IMR-90 (cell line): ENCODE measurements at regions not wholly inside any gene's neighbourhood (a gene's known extent, or its start where the extent isn't known, plus 50 kb on each side); places are given as distances from the start of the nearest gene placed in this dataset.

Experiments
- ATAC-seq: fragments of 200-7000 bp; cut with Tn5 transposase; 2 replicates; pipeline ENCODE4 v1.9.1; 2020; ENCODE audit warnings: low read depth, mild to moderate bottlenecking, moderate library complexity
- BruUV-seq: library from RNA; stranded (reverse); fragments of 400-500 nt; replicated peaks from 2 replicates; lab custom pipeline; 2021; lab: Mats Ljungman, UMichigan
- CTCF ChIA-PET: fragments of 300-600 bp; formaldehyde crosslinking; extraction: SDS; loops from one replicate; lab custom pipeline; 2021; ENCODE audit warnings: antibody characterized with exemption; lab: Yijun Ruan, JAX
- POLR2A ChIA-PET: fragments of 300-600 bp; sonication (Branson Sonifier 250); formaldehyde crosslinking; loops from one replicate; lab custom pipeline; 2022; ENCODE audit warnings: antibody characterized with exemption; ENCODE audit not compliant: unreplicated experiment; lab: Charles Lee
- DNase-seq: peaks from one replicate; pipeline ENCODE4 v3.0.0; 2013
- H2AFZ ChIP-seq: replicated peaks from 2 replicates; pipeline ENCODE3; 2013; ENCODE audit warnings: low read length, mild to moderate bottlenecking; ENCODE audit not compliant: poor library complexity
- H2AK5ac ChIP-seq: 2 replicates; pipeline ENCODE4 v1.6.1; 2013; ENCODE audit warnings: low read depth, low read length, inconsistent platforms
- H2AK9ac ChIP-seq: replicated peaks from 2 replicates; pipeline ENCODE3; 2013; ENCODE audit warnings: mild to moderate bottlenecking, low read depth, low read length, moderate library complexity; ENCODE audit not compliant: poor library complexity
- H2BK120ac ChIP-seq: 2 replicates; pipeline ENCODE4 v1.6.1; 2013; ENCODE audit warnings: low read depth, low read length, inconsistent platforms
- H2BK15ac ChIP-seq: 3 replicates; pipeline ENCODE4 v1.6.1; 2013; ENCODE audit warnings: low read depth, low read length, inconsistent platforms
- H2BK20ac ChIP-seq: 2 replicates; pipeline ENCODE4 v1.6.1; 2013; ENCODE audit warnings: low read depth, mild to moderate bottlenecking, inconsistent platforms, low read length, moderate library complexity
- H2BK5ac ChIP-seq: 2 replicates; pipeline ENCODE4 v1.6.1; 2013; ENCODE audit warnings: mild to moderate bottlenecking, low read depth, low read length, inconsistent platforms; ENCODE audit not compliant: poor library complexity, severe bottlenecking
- H3K14ac ChIP-seq: replicated peaks from 2 replicates; pipeline ENCODE4 v1.6.1; 2013; ENCODE audit warnings: low read depth, low read length, inconsistent platforms
- H3K18ac ChIP-seq: 2 replicates; pipeline ENCODE4 v1.6.1; 2013; ENCODE audit warnings: low read depth, low read length, control low read depth
- H3K23ac ChIP-seq: 2 replicates; pipeline ENCODE4 v1.6.1; 2013; ENCODE audit warnings: low read depth, low read length, inconsistent platforms
- H3K27ac ChIP-seq: 2 replicates; pipeline ENCODE4 v1.5.1; 2013; ENCODE audit warnings: mild to moderate bottlenecking, control low read depth, low read length; ENCODE audit not compliant: insufficient read depth
- H3K27me3 ChIP-seq: 2 replicates; pipeline ENCODE4 v1.6.1; 2013; ENCODE audit warnings: low read length; ENCODE audit not compliant: control insufficient read depth, insufficient read depth
- H3K36me3 ChIP-seq: 2 replicates; pipeline ENCODE4 v1.6.1; 2013; ENCODE audit warnings: low read length, mixed read lengths; ENCODE audit not compliant: control insufficient read depth, insufficient read depth
- H3K4ac ChIP-seq: 2 replicates; pipeline ENCODE4 v1.6.1; 2013; ENCODE audit warnings: low read depth, low read length, inconsistent platforms
- H3K4me1 ChIP-seq: 2 replicates; pipeline ENCODE4 v1.6.1; 2013; ENCODE audit warnings: low read length, mixed read lengths; ENCODE audit not compliant: control insufficient read depth, insufficient read depth
- H3K4me2 ChIP-seq: 2 replicates; pipeline ENCODE4 v1.6.1; 2013; ENCODE audit warnings: low read depth, mild to moderate bottlenecking, control low read depth, low read length, moderate library complexity
- H3K4me3 ChIP-seq: 2 replicates; pipeline ENCODE4 v1.5.1; 2013; ENCODE audit warnings: low read depth, mild to moderate bottlenecking, control low read depth, low read length, moderate library complexity; ENCODE audit not compliant: insufficient read depth
- H3K56ac ChIP-seq: 2 replicates; pipeline ENCODE4 v1.6.1; 2013; ENCODE audit warnings: low read length, inconsistent platforms; ENCODE audit not compliant: insufficient read depth; ENCODE audit errors: extremely low read depth
- H3K79me1 ChIP-seq, 2 experiments: 2 replicates each; pipeline ENCODE4 v1.6.1; 2013; ENCODE audit warnings: low read length in 2 of 2, inconsistent platforms in 1 of 2, low read depth in 1 of 2
- H3K9ac ChIP-seq: 2 replicates; pipeline ENCODE4 v1.6.1; 2013; ENCODE audit warnings: low read depth, low read length, control low read depth
- H3K9me1 ChIP-seq: 2 replicates; pipeline ENCODE4 v1.6.1; 2013; ENCODE audit warnings: low read length, inconsistent platforms; ENCODE audit not compliant: insufficient read depth
- H3K9me3 ChIP-seq: 2 replicates; pipeline ENCODE4 v1.6.1; 2013; ENCODE audit warnings: low read length; ENCODE audit not compliant: control insufficient read depth, insufficient read depth
- H4K20me1 ChIP-seq: 2 replicates; pipeline ENCODE4 v1.6.1; 2013; ENCODE audit warnings: low read length, inconsistent platforms; ENCODE audit not compliant: insufficient read depth
- H4K5ac ChIP-seq: 2 replicates; pipeline ENCODE4 v1.6.1; 2013; ENCODE audit warnings: mild to moderate bottlenecking, low read depth, low read length, control low read depth
- H4K8ac ChIP-seq, 2 experiments: 2 replicates each; pipeline ENCODE4 v1.6.1; 2013; ENCODE audit warnings: low read depth in 2 of 2, low read length in 2 of 2, control low read depth in 1 of 2, inconsistent platforms in 1 of 2
- H4K91ac ChIP-seq: 2 replicates; pipeline ENCODE4 v1.6.1; 2013; ENCODE audit warnings: low read depth, low read length, inconsistent platforms; ENCODE audit not compliant: insufficient read depth
- CHD1 ChIP-seq: IDR thresholded peaks from 2 replicates; pipeline ENCODE4 v1.6.1; 2012; ENCODE audit warnings: low read depth, low read length, improper control_type of control experiment
- CTCF ChIP-seq: conservative IDR thresholded peaks from 2 replicates; pipeline ENCODE4 v1.5.1; 2012; ENCODE audit warnings: mild to moderate bottlenecking, low read depth, low read length, improper control_type of control experiment
- FOS ChIP-seq: fragments of 150-350 bp; IDR thresholded peaks from 2 replicates; pipeline ENCODE4 v1.6.1; 2016; ENCODE audit warnings: low read depth, low read length
- MXI1 ChIP-seq: IDR thresholded peaks from 2 replicates; pipeline ENCODE4 v1.6.1; 2012; ENCODE audit warnings: low read depth, mild to moderate bottlenecking, low read length, moderate library complexity, borderline replicate concordance
- NFE2L2 ChIP-seq: fragments of 150-350 bp; IDR thresholded peaks from 2 replicates; pipeline ENCODE4 v1.6.1; 2016; ENCODE audit warnings: low read depth, mild to moderate bottlenecking, low read length
- POLR2A ChIP-seq: IDR thresholded peaks from 2 replicates; pipeline ENCODE4 v1.6.1; 2012; ENCODE audit warnings: mild to moderate bottlenecking, low read depth, low read length
- RAD21 ChIP-seq: IDR thresholded peaks from 2 replicates; pipeline ENCODE4 v1.6.1; 2012; ENCODE audit warnings: low read length, improper control_type of control experiment
- RCOR1 ChIP-seq: IDR thresholded peaks from 2 replicates; pipeline ENCODE4 v1.6.1; 2012; ENCODE audit warnings: mild to moderate bottlenecking, low read length, improper control_type of control experiment; ENCODE audit not compliant: insufficient replicate concordance
- WGBS, 2 experiments: methylation state at CpG; one replicate each; pipeline versions ENCODE4 v1.1.5 to v1.1.7; 2013; ENCODE audit warnings: missing lambda C conversion rate in 2 of 2; ENCODE audit not compliant: insufficient read length in 1 of 2; ENCODE audit errors: extremely low coverage in 2 of 2; 5-methylcytosine and 5-hydroxymethylcytosine counted together
- dilution Hi-C: fragments of 300-500 bp; cut with HindIII; formaldehyde crosslinking; loops from one replicate; pipeline ENCODE4 v1.14.3; 2018; ENCODE audit warnings: low sequenced_read_pairs; ENCODE audit not compliant: unreplicated experiment
- in situ Hi-C: fragments of 300-500 bp; cut with MboI; formaldehyde crosslinking; loops from 3 replicates; pipeline ENCODE4 v1.14.3; 2019; ENCODE audit warnings: low sequenced_read_pairs, inconsistent platforms, mixed read lengths
- intact Hi-C: fragments of 100-400 bp; cut with micrococcal nuclease; formaldehyde crosslinking; loops from 2 replicates; pipeline ENCODE4 v1.10.0; 2022
- TF ChIP-seq, protein P1 (sequence below): fragments of 150-350 bp; IDR thresholded peaks from 2 replicates; pipeline ENCODE4 v1.6.1; 2016; ENCODE audit warnings: low read depth, mild to moderate bottlenecking, low read length, moderate library complexity, borderline replicate concordance

- no CpG with 5 or more reads among the region's 4 CpGs for WGBS, 2 experiments
- no TSS peak for BruUV-seq
- in situ Hi-C loops (no loop called here), intact Hi-C loops (no loop called here), dilution Hi-C loops (no loop called here)
- Histone ChIP-seq H3K27me3 (peaks cover 5% of the 10 kb centered on the region; the same call in 1 of the 2 replicates), H2AK5ac (no peak overlapping the region), H4K5ac (no peak overlapping the region), H3K27ac (no peak overlapping the region), H3K4me3 (no peak overlapping the region), H3K4ac (no peak overlapping the region), H3K14ac (no peak overlapping the region), H3K9me1 (peaks cover 3% of the 10 kb centered on the region; the same call in 1 of the 2 replicates), H2BK20ac (no peak overlapping the region), H4K8ac (no peak overlapping the region), H3K23ac (no peak overlapping the region), H2BK5ac (no peak overlapping the region), H3K36me3 (no peaks in the 10 kb centered on the region), H3K4me2 (no peak overlapping the region), H3K56ac (no peak overlapping the region), H3K9ac (no peak overlapping the region), H2AK9ac (no peak overlapping the region), H3K4me1 (no peaks in the 10 kb centered on the region), H4K91ac (no peak overlapping the region), H3K18ac (no peak overlapping the region), H2BK120ac (no peak overlapping the region), H3K79me1 (no peaks in the 10 kb centered on the region), H3K9me3 (no peaks in the 10 kb centered on the region), H4K20me1 (no peaks in the 10 kb centered on the region), H2AFZ (no peak overlapping the region), H2BK15ac (no peak overlapping the region)
- ATAC-seq (no peak), DNase-seq (no peak)
- ChIA-PET CTCF (no interaction called here), POLR2A (no interaction called here)
- TF ChIP-seq NFE2L2 (no peak), MXI1 (no peak), RCOR1 (no peak), CTCF (no peak), FOS (no peak), POLR2A (no peak), CHD1 (no peak), RAD21 (no peak)
- TF ChIP-seq, protein P1, sequence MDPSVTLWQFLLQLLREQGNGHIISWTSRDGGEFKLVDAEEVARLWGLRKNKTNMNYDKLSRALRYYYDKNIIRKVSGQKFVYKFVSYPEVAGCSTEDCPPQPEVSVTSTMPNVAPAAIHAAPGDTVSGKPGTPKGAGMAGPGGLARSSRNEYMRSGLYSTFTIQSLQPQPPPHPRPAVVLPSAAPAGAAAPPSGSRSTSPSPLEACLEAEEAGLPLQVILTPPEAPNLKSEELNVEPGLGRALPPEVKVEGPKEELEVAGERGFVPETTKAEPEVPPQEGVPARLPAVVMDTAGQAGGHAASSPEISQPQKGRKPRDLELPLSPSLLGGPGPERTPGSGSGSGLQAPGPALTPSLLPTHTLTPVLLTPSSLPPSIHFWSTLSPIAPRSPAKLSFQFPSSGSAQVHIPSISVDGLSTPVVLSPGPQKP = no peak
Measured at GRCh38 chr2:8281234-8281633, 400.6 kb upstream of the ID2 start.
